Adipocyte (in vitro differentiated cells): ENCODE measurements at regions not wholly inside any gene's neighbourhood (a gene's known extent, or its start where the extent isn't known, plus 50 kb on each side); places are given as distances from the start of the nearest gene placed in this dataset.
"Not testable (repeated sequence)": the region's sequence is repeated elsewhere in the genome, so short reads cannot be mapped to it uniquely, and the experiment has no call there.

Experiments used
- DNase-seq: peaks from one replicate; pipeline ENCODE4 v3.0.0-alpha.2; 2015; ENCODE audit warnings: low read depth
- H3K27me3 ChIP-seq: replicated peaks from 2 replicates; pipeline ENCODE4 v1.7.0; 2013; ENCODE audit warnings: mild to moderate bottlenecking, low read length, moderate library complexity; ENCODE audit not compliant: control insufficient read depth, insufficient read depth
- H3K36me3 ChIP-seq: 2 replicates; pipeline ENCODE4 v1.7.0; 2013; ENCODE audit warnings: low read length, mild to moderate bottlenecking, moderate library complexity; ENCODE audit not compliant: control insufficient read depth, insufficient read depth, severe bottlenecking
- H3K4me1 ChIP-seq: 2 replicates; pipeline ENCODE4 v1.7.0; 2013; ENCODE audit warnings: mild to moderate bottlenecking, low read length, moderate library complexity; ENCODE audit not compliant: control insufficient read depth, insufficient read depth
- H3K4me3 ChIP-seq: 2 replicates; pipeline ENCODE4 v1.7.0; 2013; ENCODE audit warnings: mild to moderate bottlenecking, low read length, moderate library complexity
- H3K9ac ChIP-seq: 2 replicates; pipeline ENCODE4 v1.7.0; 2013; ENCODE audit warnings: mild to moderate bottlenecking, low read length, moderate library complexity
- H3K9me3 ChIP-seq: 2 replicates; pipeline ENCODE4 v1.7.0; 2013; ENCODE audit warnings: mild to moderate bottlenecking, low read length, moderate library complexity; ENCODE audit not compliant: control insufficient read depth

- peak; percentile 85 for DNase-seq
- Histone ChIP-seq H3K36me3 (no peaks in the 10 kb centered on the region), H3K9ac (peak overlapping the region; percentile 75), H3K9me3 (peaks cover 17% of the 10 kb centered on the region), H3K27me3 (no peaks in the 10 kb centered on the region), H3K4me3 (peak overlapping the region; percentile 83), H3K4me1 (peaks cover 6% of the 10 kb centered on the region)
Observed at GRCh38 chr7:54932818-54933543, 85.8 kb upstream of the EGFR start.

DNA sequence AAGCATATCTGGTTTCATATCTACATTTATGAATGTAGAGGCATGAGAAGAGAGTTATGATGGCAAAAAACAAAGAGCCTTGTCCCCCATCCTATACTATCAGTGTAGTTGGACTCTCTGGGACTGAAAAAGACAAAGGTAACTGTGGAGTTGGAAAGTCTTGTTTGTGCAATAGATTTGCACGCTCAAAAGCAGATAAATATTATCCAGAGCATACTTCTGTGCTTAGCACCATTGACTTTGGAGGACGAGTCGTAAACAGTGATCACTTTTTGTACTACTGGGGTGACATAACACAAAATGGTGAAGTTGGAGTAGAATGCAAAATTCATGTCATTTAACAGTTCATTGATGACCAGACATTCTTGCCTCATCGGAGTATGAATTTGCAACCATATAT lies 85.2 kb upstream of the EGFR start:
- Histone ChIP-seq H3K36me3 (no peaks in the 10 kb centered on the region), H3K27me3 (no peaks in the 10 kb centered on the region), H3K9ac (peak overlapping the region; percentile 75), H3K4me3 (peak overlapping the region; percentile 83), H3K4me1 (peaks cover 6% of the 10 kb centered on the region), H3K9me3 (peaks cover 15% of the 10 kb centered on the region)
- DNase-seq = no peak

GRCh38 chr7:54940748-54941147 lies 78.1 kb upstream of the EGFR start:
- no peaks in the 10 kb centered on the region for H3K36me3 ChIP-seq
- H3K9ac ChIP-seq = no peak overlapping the region
- H3K9me3 ChIP-seq = no peaks in the 10 kb centered on the region
- no peak overlapping the region for H3K4me3 ChIP-seq
- no peaks in the 10 kb centered on the region for H3K27me3 ChIP-seq
- DNase-seq = no peak
- no peaks in the 10 kb centered on the region for H3K4me1 ChIP-seq

DNA sequence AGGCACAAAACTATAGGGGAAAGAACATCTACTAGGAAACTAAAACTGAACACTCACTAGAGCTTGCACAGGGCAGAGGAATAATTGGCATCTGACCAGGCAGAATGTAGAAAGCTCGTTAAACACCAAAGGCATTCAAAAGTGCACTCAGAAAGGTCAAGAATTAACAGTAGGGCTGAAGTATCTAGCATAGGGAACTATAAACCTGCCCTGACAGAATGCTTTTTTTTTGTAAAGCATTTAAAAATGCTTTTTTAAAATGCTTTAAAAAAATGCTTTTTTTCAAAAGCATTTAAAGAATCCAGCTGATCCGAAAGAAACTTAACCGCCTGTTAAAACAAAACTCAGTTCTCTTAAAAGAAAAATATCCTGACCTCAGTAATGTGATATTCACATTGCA lies 74.6 kb upstream of the EGFR start:
- Histone ChIP-seq H3K4me1 (no peaks in the 10 kb centered on the region), H3K36me3 (no peaks in the 10 kb centered on the region), H3K9me3 (no peaks in the 10 kb centered on the region), H3K9ac (no peak overlapping the region), H3K27me3 (no peaks in the 10 kb centered on the region), H3K4me3 (no peak overlapping the region)
- peak; percentile 59 for DNase-seq

DNA sequence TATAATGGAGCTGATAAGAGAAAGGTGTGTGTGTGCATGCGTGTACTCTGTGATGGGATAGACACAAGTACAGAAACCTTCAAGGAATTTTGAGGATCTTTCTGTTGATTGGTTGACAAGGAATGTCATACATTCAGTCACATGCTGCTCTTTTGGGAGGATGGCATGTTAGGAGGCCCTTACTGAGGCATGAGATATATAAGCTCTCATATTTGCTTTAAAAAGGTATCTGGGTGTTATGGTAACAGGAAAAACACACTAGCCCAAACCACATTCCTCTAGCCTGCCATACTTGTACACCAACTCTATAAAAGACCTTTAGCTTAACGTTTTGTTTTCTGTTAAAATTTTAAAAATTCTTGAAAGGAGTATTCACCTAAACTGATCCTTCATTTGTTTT lies 72.5 kb upstream of the EGFR start:
- Histone ChIP-seq H3K36me3 (no peaks in the 10 kb centered on the region), H3K9me3 (no peaks in the 10 kb centered on the region), H3K9ac (no peak overlapping the region), H3K27me3 (no peaks in the 10 kb centered on the region), H3K4me3 (no peak overlapping the region), H3K4me1 (no peaks in the 10 kb centered on the region)
- no peak for DNase-seq

GRCh38 chr7:54946764-54947163 lies 72.1 kb upstream of the EGFR start:
- H3K36me3 ChIP-seq = no peaks in the 10 kb centered on the region
- H3K27me3 ChIP-seq = no peaks in the 10 kb centered on the region
- no peak overlapping the region for H3K9ac ChIP-seq
- DNase-seq = no peak
- no peak overlapping the region for H3K4me3 ChIP-seq
- H3K4me1 ChIP-seq = no peaks in the 10 kb centered on the region
- H3K9me3 ChIP-seq = peaks cover 2% of the 10 kb centered on the region

GRCh38 chr7:54947266-54947665 lies 71.6 kb upstream of the EGFR start:
- no peaks in the 10 kb centered on the region for H3K27me3 ChIP-seq
- no peak overlapping the region for H3K9ac ChIP-seq
- peaks cover 5% of the 10 kb centered on the region for H3K9me3 ChIP-seq
- no peak overlapping the region for H3K4me3 ChIP-seq
- no peak for DNase-seq
- no peaks in the 10 kb centered on the region for H3K36me3 ChIP-seq
- H3K4me1 ChIP-seq = no peaks in the 10 kb centered on the region

- H3K27me3 ChIP-seq, DNase-seq: not testable (repeated sequence)
Observed at GRCh38 chr7:54949514-54949913, 69.3 kb upstream of the EGFR start.

GRCh38 chr7:54955296-54955695 lies 63.5 kb upstream of the EGFR start:
- Histone ChIP-seq H3K9ac (no peak overlapping the region), H3K9me3 (peaks cover 5% of the 10 kb centered on the region), H3K27me3 (no peaks in the 10 kb centered on the region), H3K4me1 (no peaks in the 10 kb centered on the region), H3K36me3 (no peaks in the 10 kb centered on the region), H3K4me3 (no peak overlapping the region)
- no peak for DNase-seq

More at GRCh38 chr7:54949514-54949913, 69.3 kb upstream of the EGFR start:
- not testable (repeated sequence) for H3K36me3 ChIP-seq, H3K4me3 ChIP-seq, H3K9me3 ChIP-seq, H3K9ac ChIP-seq, H3K4me1 ChIP-seq

DNA sequence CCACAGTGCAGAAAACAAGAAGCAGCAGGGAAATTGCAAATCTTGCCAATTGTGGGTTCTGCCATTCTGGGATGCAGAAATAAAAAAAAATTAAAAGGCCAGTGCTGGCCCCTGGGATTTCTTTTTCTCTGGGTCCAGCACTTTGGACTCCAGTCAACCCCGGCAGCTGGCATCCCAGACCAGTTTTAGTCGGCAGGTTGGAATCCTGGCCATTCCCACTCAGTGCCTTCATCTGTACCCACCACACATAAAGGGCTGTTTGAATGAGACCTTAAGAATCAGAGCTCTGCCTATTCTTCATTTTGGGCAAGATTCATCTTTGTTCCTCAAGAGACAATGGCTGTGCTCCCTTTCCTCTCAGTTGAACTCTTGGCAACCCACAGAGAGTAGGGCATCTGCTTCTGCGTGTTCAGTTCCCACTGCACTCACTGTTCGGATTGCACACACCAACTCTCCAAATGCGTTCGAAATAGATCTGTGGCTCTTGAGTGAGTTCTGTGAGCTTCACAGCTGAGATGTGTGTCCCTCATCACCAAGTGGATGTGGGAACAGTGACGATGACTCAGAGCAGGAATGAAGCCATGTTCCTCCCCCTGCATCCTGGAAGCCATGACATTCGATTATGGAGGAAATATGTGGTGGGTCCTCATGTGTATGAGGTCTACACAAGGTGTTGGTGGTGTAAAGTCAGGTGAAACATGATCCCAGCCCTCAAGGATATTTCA lies 63.0 kb upstream of the EGFR start:
- H3K4me1 ChIP-seq = no peaks in the 10 kb centered on the region
- H3K4me3 ChIP-seq = no peak overlapping the region
- H3K27me3 ChIP-seq = no peaks in the 10 kb centered on the region
- DNase-seq = no peak
- H3K9me3 ChIP-seq = peaks cover 5% of the 10 kb centered on the region
- no peak overlapping the region for H3K9ac ChIP-seq
- H3K36me3 ChIP-seq = no peaks in the 10 kb centered on the region

DNA sequence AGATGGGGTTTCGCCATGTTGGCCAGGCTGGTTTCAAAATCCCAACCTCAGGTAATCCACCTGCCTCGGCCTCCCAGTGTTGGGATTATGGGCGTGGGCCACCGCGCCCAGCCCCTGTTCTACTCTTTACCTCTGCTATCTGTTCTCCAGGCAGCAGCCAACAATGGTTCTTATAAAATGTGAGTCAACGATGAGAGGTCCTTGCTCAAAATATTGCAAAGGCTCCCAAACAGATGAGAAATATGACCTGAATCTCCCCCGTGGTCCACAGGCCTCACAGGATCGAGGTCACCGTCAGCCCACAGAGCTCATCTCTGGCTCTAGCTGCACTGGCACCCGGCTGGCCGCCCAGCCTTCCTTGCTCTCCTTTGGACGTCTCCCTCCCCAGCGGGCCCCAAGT lies 62.0 kb upstream of the EGFR start:
- Histone ChIP-seq H3K9me3 (peaks cover 1% of the 10 kb centered on the region), H3K9ac (no peak overlapping the region), H3K4me3 (no peak overlapping the region), H3K27me3 (no peaks in the 10 kb centered on the region), H3K36me3 (no peaks in the 10 kb centered on the region), H3K4me1 (no peaks in the 10 kb centered on the region)
- DNase-seq = no peak
